ENCODE measurements at regions not wholly inside any gene's neighbourhood (a gene's known extent, or its start where the extent isn't known, plus 50 kb on each side); places are given as distances from the start of the nearest gene placed in this dataset.
A peak's percentile ranks its signal among the peaks of the same experiment; 100 is the strongest.
"Not testable (repeated sequence)": the region's sequence is repeated elsewhere in the genome, so short reads cannot be mapped to it uniquely, and the experiment has no call there.

GRCh38 chr7:35853194-35853593, 52.3 kb downstream of the SEPTIN7 start:
- not testable (repeated sequence) for DNase-seq

- DNase-seq, result no peak
These were observed 53.5 kb downstream of the SEPTIN7 start for GRCh38 chr7:35854311-35854710.

- no peak for DNase-seq
These were observed 55.3 kb downstream of the SEPTIN7 start for GRCh38 chr7:35856175-35856574.

GRCh38 chr7:35860664-35861063, 59.8 kb downstream of the SEPTIN7 start:
- no peak for DNase-seq

GRCh38 chr7:35865287-35865686, 64.4 kb downstream of the SEPTIN7 start:
- DNase-seq, result no peak

GRCh38 chr7:35866186-35866585, 65.3 kb downstream of the SEPTIN7 start:
- DNase-seq, result no peak

- not testable (repeated sequence) for DNase-seq
These were observed 68.3 kb downstream of the SEPTIN7 start for GRCh38 chr7:35869117-35869516.

GRCh38 chr7:35869810-35870209, 69.0 kb downstream of the SEPTIN7 start:
- DNase-seq, result no peak

- DNase-seq, result no peak
These were observed 71.0 kb downstream of the SEPTIN7 start for GRCh38 chr7:35871856-35872255.

- DNase-seq, result no peak
These were observed 74.0 kb downstream of the SEPTIN7 start for GRCh38 chr7:35874886-35875285.

GRCh38 chr7:35875292-35875691, 74.4 kb downstream of the SEPTIN7 start:
- DNase-seq, result no peak

GRCh38 chr7:35878351-35878750, 77.5 kb downstream of the SEPTIN7 start:
- DNase-seq, result no peak

- DNase-seq, result not testable (repeated sequence)
These were observed 86.6 kb downstream of the SEPTIN7 start for GRCh38 chr7:35887430-35887829.

GRCh38 chr7:35889001-35889400, 88.1 kb downstream of the SEPTIN7 start:
- no peak for DNase-seq

- DNase-seq, result no peak
These were observed 89.0 kb downstream of the SEPTIN7 start for GRCh38 chr7:35889870-35890269.

- DNase-seq, result no peak
These were observed 90.4 kb downstream of the SEPTIN7 start for GRCh38 chr7:35891004-35891830.

GRCh38 chr7:35893649-35894048, 92.8 kb downstream of the SEPTIN7 start:
- DNase-seq, result no peak

GRCh38 chr7:35894721-35895120, 93.9 kb downstream of the SEPTIN7 start:
- no peak for DNase-seq

- no peak for DNase-seq
These were observed 99.8 kb downstream of the SEPTIN7 start for GRCh38 chr7:35900651-35901050.

- no peak for DNase-seq
These were observed 104.7 kb downstream of the SEPTIN7 start for GRCh38 chr7:35905555-35905954.

GRCh38 chr7:35906191-35906908, 105.5 kb downstream of the SEPTIN7 start:
- peak; percentile 35 for DNase-seq

- DNase-seq, result no peak
These were observed 107.7 kb downstream of the SEPTIN7 start for GRCh38 chr7:35908331-35909216.

- DNase-seq, result no peak
These were observed 109.1 kb downstream of the SEPTIN7 start for GRCh38 chr7:35909870-35910357.
